A549 (cell line): ENCODE measurements at regions not wholly inside any gene's neighbourhood (a gene's known extent, or its start where the extent isn't known, plus 50 kb on each side); places are given as distances from the start of the nearest gene placed in this dataset.

Experiments
- ATAC-seq, 2 experiments: fragments of 200-7000 bp in 1 of 2; fragments of >200 bp in 1 of 2; cut with Nextera tagmentation in 1 of 2; cut with Tn5 transposase in 1 of 2; 3 replicates each; pipeline versions ENCODE4 v1.8.0 to v1.9.1; 2018 to 2020; ENCODE audit warnings: mild to moderate bottlenecking in 1 of 2, moderate library complexity in 1 of 2
- CTCF ChIA-PET: fragments of 300-600 bp; sonication (Branson Sonifier 250); formaldehyde crosslinking; extraction: SDS; loops from one replicate; lab custom pipeline; 2021; ENCODE audit warnings: antibody characterized with exemption, inconsistent platforms; lab: Yijun Ruan, JAX
- POLR2A ChIA-PET: fragments of 350-600 bp; formaldehyde crosslinking; extraction: SDS; loops from one replicate; lab custom pipeline; 2021; ENCODE audit warnings: antibody characterized with exemption, inconsistent platforms; lab: Yijun Ruan, JAX
- DNase-seq, 2 experiments: peaks; one replicate each; pipeline versions ENCODE4 v3.0.0 to v3.0.0-alpha.2; 2011 to 2016; ENCODE audit warnings: low read depth in 1 of 2, low spot score in 1 of 2
- FAIRE-seq: peaks from 2 replicates; lab custom pipeline; 2011; peaks lifted over from hg19 to GRCh38; lab: Jason Lieb, UNC
- H3K27ac ChIP-seq, 2 experiments: fragments of >200 bp; sonication (Bioruptor Twin); formaldehyde crosslinking; 3 replicates each; pipeline ENCODE4 v1.5.1; 2016 to 2017
- H3K4me1 ChIP-seq: fragments of >200 bp; sonication (Bioruptor Twin); formaldehyde crosslinking; 3 replicates; pipeline ENCODE4 v1.6.1; 2016
- H3K4me2 ChIP-seq: fragments of >200 bp; sonication (Bioruptor Twin); formaldehyde crosslinking; 3 replicates; pipeline ENCODE4 v1.6.1; 2016
- H3K4me3 ChIP-seq: fragments of >200 bp; sonication (Bioruptor Twin); formaldehyde crosslinking; 3 replicates; pipeline ENCODE4 v1.5.1; 2016
- H3K9me3 ChIP-seq: fragments of >200 bp; sonication (Bioruptor Twin); formaldehyde crosslinking; 3 replicates; pipeline ENCODE4 v1.6.1; 2016
- BCL3 ChIP-seq: fragments of >200 bp; sonication (Bioruptor Twin); formaldehyde crosslinking; IDR thresholded peaks from 3 replicates; pipeline ENCODE4 v1.6.1; 2016
- CBX2 ChIP-seq: fragments of 200-600 bp; sonication (generic); IDR thresholded peaks from 2 replicates; pipeline ENCODE4 v1.6.1; 2016; ENCODE audit warnings: low read depth, mild to moderate bottlenecking, borderline replicate concordance
- CBX8 ChIP-seq: fragments of 200-600 bp; sonication (generic); IDR thresholded peaks from 2 replicates; pipeline ENCODE4 v1.6.1; 2016
- CEBPB ChIP-seq, 2 experiments: fragments of >200 bp in 1 of 2; sonication (Bioruptor Twin) in 1 of 2; formaldehyde crosslinking in 1 of 2; IDR thresholded peaks; 2 replicates each; pipeline ENCODE4 v1.6.1; 2012 to 2016
- E2F6 ChIP-seq: IDR thresholded peaks from 2 replicates; pipeline ENCODE4 v1.6.1; 2012; ENCODE audit warnings: low read depth, borderline replicate concordance
- EHF ChIP-seq: fragments of 250-450 bp; sonication (Bioruptor Pico); IDR thresholded peaks from 2 replicates; pipeline ENCODE4 v1.5.0; 2020; ENCODE audit warnings: mild to moderate bottlenecking
- EHMT2 ChIP-seq: fragments of 200-600 bp; sonication (generic); IDR thresholded peaks from 2 replicates; pipeline ENCODE4 v1.6.1; 2016; ENCODE audit warnings: antibody characterized with exemption, low read depth, mild to moderate bottlenecking, moderate library complexity
- ELK1 ChIP-seq: fragments of 150-350 bp; IDR thresholded peaks from 2 replicates; pipeline ENCODE4 v1.6.1; 2014; ENCODE audit warnings: low read depth, mild to moderate bottlenecking, low read length
- EP300 ChIP-seq, 2 experiments: fragments of >200 bp; sonication (Bioruptor Twin); formaldehyde crosslinking; IDR thresholded peaks; 2 replicates in 1 of 2; 3 replicates in 1 of 2; pipeline ENCODE4 v1.6.1; 2016 to 2017
- ESRRA ChIP-seq: fragments of 150-350 bp; IDR thresholded peaks from 2 replicates; pipeline ENCODE4 v1.6.1; 2014; ENCODE audit warnings: mild to moderate bottlenecking, low read length, borderline replicate concordance
- FOSB ChIP-seq: fragments of 250-450 bp; sonication (Bioruptor Pico); IDR thresholded peaks from 2 replicates; pipeline ENCODE4 v1.5.0; 2020; ENCODE audit warnings: mild to moderate bottlenecking, moderate library complexity
- GATA3 ChIP-seq: IDR thresholded peaks from 2 replicates; pipeline ENCODE4 v1.6.1; 2012; ENCODE audit warnings: borderline replicate concordance
- HDAC2 ChIP-seq: fragments of 200-600 bp; sonication (generic); IDR thresholded peaks from 2 replicates; pipeline ENCODE4 v1.6.1; 2016
- HES2 ChIP-seq: fragments of >200 bp; sonication (Bioruptor Twin); formaldehyde crosslinking; IDR thresholded peaks from 2 replicates; pipeline ENCODE4 v1.6.1; 2016
- HOXB5 ChIP-seq: fragments of 250-450 bp; sonication (Bioruptor Pico); IDR thresholded peaks from 2 replicates; pipeline ENCODE4 v1.5.0; 2020; ENCODE audit warnings: mild to moderate bottlenecking, moderate library complexity
- JUN ChIP-seq, 2 experiments: fragments of >200 bp; sonication (Bioruptor Twin); formaldehyde crosslinking; IDR thresholded peaks; 2 replicates in 1 of 2; 3 replicates in 1 of 2; pipeline ENCODE4 v1.6.1; 2016 to 2017
- JUNB ChIP-seq: fragments of >200 bp; sonication (Bioruptor Twin); formaldehyde crosslinking; IDR thresholded peaks from 2 replicates; pipeline ENCODE4 v1.6.1; 2016
- KDM1A ChIP-seq: fragments of 200-600 bp; sonication (generic); IDR thresholded peaks from 2 replicates; pipeline ENCODE4 v1.6.1; 2016; ENCODE audit warnings: low read depth, mild to moderate bottlenecking
- MAZ ChIP-seq: fragments of 150-350 bp; IDR thresholded peaks from 2 replicates; pipeline ENCODE4 v1.6.1; 2014; ENCODE audit warnings: antibody characterized with exemption, low read depth, low read length, borderline replicate concordance
- MYC ChIP-seq: IDR thresholded peaks from 2 replicates; pipeline ENCODE4 v1.6.1; 2012; ENCODE audit warnings: mild to moderate bottlenecking, inconsistent platforms, low read length, improper control_type of control experiment, borderline replicate concordance
- NPAS2 ChIP-seq: fragments of 250-450 bp; sonication (Bioruptor Pico); IDR thresholded peaks from 2 replicates; pipeline ENCODE4 v1.8.0; 2022; ENCODE audit warnings: mild to moderate bottlenecking, moderate library complexity, borderline replicate concordance
- PHF8 ChIP-seq: fragments of 200-600 bp; sonication (generic); IDR thresholded peaks from 2 replicates; pipeline ENCODE4 v1.6.1; 2016; ENCODE audit warnings: low read depth, mild to moderate bottlenecking, antibody characterized with exemption, moderate library complexity, borderline replicate concordance
- POLR2A ChIP-seq: IDR thresholded peaks from 2 replicates; pipeline ENCODE4 v1.6.1; 2012; ENCODE audit warnings: mild to moderate bottlenecking, low read length
- POLR2AphosphoS2 ChIP-seq: conservative IDR thresholded peaks from 2 replicates; pipeline ENCODE4 v1.6.1; 2012; ENCODE audit warnings: low read length, improper control_type of control experiment, inconsistent platforms
- RAD21 ChIP-seq, 2 experiments: fragments of >200 bp in 1 of 2; sonication (Bioruptor Twin) in 1 of 2; formaldehyde crosslinking in 1 of 2; IDR thresholded peaks in 1 of 2; conservative IDR thresholded peaks in 1 of 2; 2 replicates in 1 of 2; 3 replicates in 1 of 2; pipeline ENCODE4 v1.6.1; 2012 to 2018; ENCODE audit warnings: inconsistent platforms in 1 of 2
- RARB ChIP-seq: fragments of 250-450 bp; sonication (Bioruptor Pico); IDR thresholded peaks from 2 replicates; pipeline ENCODE4 v1.8.0; 2021; ENCODE audit warnings: mild to moderate bottlenecking, moderate library complexity
- RCOR1 ChIP-seq: fragments of 150-350 bp; IDR thresholded peaks from 2 replicates; pipeline ENCODE4 v1.6.1; 2014; ENCODE audit warnings: antibody characterized with exemption, low read length, low read depth
- REST ChIP-seq: fragments of 200-600 bp; sonication (generic); IDR thresholded peaks from 2 replicates; pipeline ENCODE4 v1.6.1; 2016; ENCODE audit warnings: antibody characterized with exemption, mild to moderate bottlenecking, moderate library complexity
- SREBF2 ChIP-seq: fragments of 450-650 bp; IDR thresholded peaks from 2 replicates; pipeline ENCODE4 v1.6.1; 2014; ENCODE audit warnings: mild to moderate bottlenecking, moderate library complexity
- ZC3H11A ChIP-seq: fragments of 450-650 bp; IDR thresholded peaks from 2 replicates; pipeline ENCODE4 v1.6.1; 2014; ENCODE audit warnings: antibody characterized with exemption, mild to moderate bottlenecking
- ZFP36 ChIP-seq: fragments of 450-650 bp; IDR thresholded peaks from 2 replicates; pipeline ENCODE4 v1.6.1; 2014; ENCODE audit warnings: borderline replicate concordance; ENCODE audit not compliant: partially characterized antibody
- ZNF302 ChIP-seq: fragments of 250-450 bp; sonication (Bioruptor Pico); IDR thresholded peaks from 2 replicates; pipeline ENCODE4 v1.9.0; 2021; ENCODE audit warnings: inconsistent platforms, mild to moderate bottlenecking, moderate library complexity
- ZSCAN20 ChIP-seq: fragments of 250-450 bp; sonication (Bioruptor Pico); IDR thresholded peaks from 2 replicates; pipeline ENCODE4 v1.8.0; 2022; ENCODE audit warnings: mild to moderate bottlenecking, moderate library complexity
- WGBS: methylation state at CpG from one replicate; pipeline ENCODE4 v1.1.6; 2017; ENCODE audit errors: missing lambda C conversion rate; 5-methylcytosine and 5-hydroxymethylcytosine counted together

GRCh38 chr5:30698217-30698616, 495.3 kb upstream of the CDH6 start:
- WGBS: 43% methylated on average over 4 of the region's 4 CpGs
- no peak for DNase-seq
- CTCF ChIA-PET: no interaction called here
- ATAC-seq: no peak
- Histone ChIP-seq H3K27ac (no peak overlapping the region), H3K4me3 (no peak overlapping the region), H3K9me3 (peaks cover 2% of the 10 kb centered on the region; the same call in 1 of the 3 replicates), H3K4me2 (no peak overlapping the region), H3K4me1 (no peaks in the 10 kb centered on the region)
- no peak for TF ChIP-seq E2F6
- no peak for TF ChIP-seq ZNF302 (CRISPR knock-in tag)
- no peak for TF ChIP-seq ELK1
- TF ChIP-seq RCOR1: no peak
- no peak for TF ChIP-seq HDAC2
- TF ChIP-seq GATA3: no peak
- TF ChIP-seq REST: no peak
- TF ChIP-seq ESRRA: no peak
- no peak for TF ChIP-seq FOSB (CRISPR knock-in tag)
- no peak for TF ChIP-seq HOXB5 (CRISPR knock-in tag)
- TF ChIP-seq EP300 (IDR thresholded peaks at IDR 0.05): no peak
- no peak for TF ChIP-seq CBX2
- TF ChIP-seq MAZ: no peak
- TF ChIP-seq MYC: no peak
- TF ChIP-seq EHMT2: no peak
- no peak for TF ChIP-seq ZSCAN20 (CRISPR knock-in tag)
- POLR2A ChIA-PET: no interaction called here
- no peak for FAIRE-seq

GRCh38 chr5:30693326-30693725, 500.2 kb upstream of the CDH6 start:
- Histone ChIP-seq H3K27ac (no peak overlapping the region), H3K9me3 (0 out of 3 replicates have a peak, but pooled peaks cover 2% of the 10 kb centered on the region), H3K4me2 (no peak overlapping the region), H3K4me1 (no peaks in the 10 kb centered on the region), H3K4me3 (no peak overlapping the region)
- FAIRE-seq: no peak
- no peak for TF ChIP-seq CEBPB (IDR thresholded peaks at IDR 0.05)
- TF ChIP-seq PHF8: no peak
- no peak for DNase-seq
- ATAC-seq: no peak
- CTCF ChIA-PET: no interaction called here
- 8% methylated on average over 2 of the region's 2 CpGs for WGBS
- POLR2A ChIA-PET: no interaction called here

- CTCF ChIA-PET: no interaction called here
- POLR2A ChIA-PET: no interaction called here
- 34% methylated on average over 8 of the region's 8 CpGs for WGBS
- FAIRE-seq: no peak
- ATAC-seq: no peak
- Histone ChIP-seq H3K27ac (no peak overlapping the region), H3K4me2 (no peak overlapping the region), H3K4me3 (no peak overlapping the region), H3K9me3 (no peaks in the 10 kb centered on the region), H3K4me1 (no peaks in the 10 kb centered on the region)
- DNase-seq: no peak
- TF ChIP-seq ZNF302 (CRISPR knock-in tag) (no peak), CBX8 (no peak), EHF (CRISPR knock-in tag) (no peak), NPAS2 (CRISPR knock-in tag) (no peak), JUNB (no peak), CEBPB (IDR thresholded peaks at IDR 0.05) (no peak), RARB (CRISPR knock-in tag) (no peak), SREBF2 (no peak), ZFP36 (no peak), POLR2A (no peak), JUN (IDR thresholded peaks at IDR 0.05) (no peak), KDM1A (no peak), HES2 (no peak), POLR2AphosphoS2 (no peak), BCL3 (no peak), RAD21 (conservative IDR thresholded peaks at IDR 0.05 in 1 of 2, IDR thresholded peaks at IDR 0.05 in 1 of 2) (no peak), ZC3H11A (no peak)
These were observed 502.6 kb upstream of the CDH6 start for GRCh38 chr5:30690931-30691330.
